HEK293 (cell line): ENCODE measurements at regions not wholly inside any gene's neighbourhood (a gene's known extent, or its start where the extent isn't known, plus 50 kb on each side); places are given as distances from the start of the nearest gene placed in this dataset.

Source experiments
- KLF10 ChIP-seq: fragments of 450-650 bp; IDR thresholded peaks from 2 replicates; pipeline ENCODE4 v1.5.1; 2018; ENCODE audit warnings: missing biosample characterization, mild to moderate bottlenecking, missing genetic modification characterization
- MEIS1 ChIP-seq: sonication (generic); formaldehyde crosslinking; IDR thresholded peaks from 2 replicates; pipeline ENCODE4 v1.8.1; 2022; ENCODE audit warnings: missing genetic modification reagents, mild to moderate bottlenecking, borderline replicate concordance
- ZBTB7A ChIP-seq: fragments of 450-650 bp; formaldehyde crosslinking; IDR thresholded peaks from 2 replicates; pipeline ENCODE4 v1.5.1; 2016; ENCODE audit warnings: low read depth, missing biosample characterization, missing genetic modification characterization
- ZNF175 ChIP-seq: fragments of 450-650 bp; formaldehyde crosslinking; IDR thresholded peaks from 2 replicates; pipeline ENCODE4 v1.5.1; 2016; ENCODE audit warnings: missing biosample characterization, missing genetic modification characterization
- ZNF248 ChIP-seq: fragments of 450-650 bp; formaldehyde crosslinking; IDR thresholded peaks from 2 replicates; pipeline ENCODE4 v1.5.1; 2017; ENCODE audit warnings: missing biosample characterization, missing genetic modification characterization
- ZNF311 ChIP-seq: fragments of 450-650 bp; formaldehyde crosslinking; IDR thresholded peaks from 2 replicates; pipeline ENCODE4 v1.5.1; 2017; ENCODE audit warnings: missing biosample characterization, missing genetic modification characterization, borderline replicate concordance
- ZNF555 ChIP-seq: fragments of 450-650 bp; formaldehyde crosslinking; conservative IDR thresholded peaks from 2 replicates; pipeline ENCODE4 v1.5.1; 2017; ENCODE audit warnings: missing biosample characterization, mild to moderate bottlenecking, missing genetic modification characterization, inconsistent platforms
- ZNF610 ChIP-seq: fragments of 450-650 bp; formaldehyde crosslinking; IDR thresholded peaks from 2 replicates; pipeline ENCODE4 v1.5.1; 2016; ENCODE audit warnings: missing biosample characterization, missing genetic modification characterization, borderline replicate concordance
- ZNF785 ChIP-seq: fragments of 450-650 bp; formaldehyde crosslinking; IDR thresholded peaks from 2 replicates; pipeline ENCODE4 v1.5.1; 2016; ENCODE audit warnings: missing biosample characterization, missing genetic modification characterization
- ZNF792 ChIP-seq: fragments of 450-650 bp; formaldehyde crosslinking; IDR thresholded peaks from 2 replicates; pipeline ENCODE4 v1.5.1; 2016; ENCODE audit warnings: missing biosample characterization, missing genetic modification characterization
- TF ChIP-seq, protein P1 (sequence below): fragments of 450-650 bp; formaldehyde crosslinking; IDR thresholded peaks from 2 replicates; pipeline ENCODE4 v1.5.1; 2016; ENCODE audit warnings: missing biosample characterization, missing genetic modification characterization
- TF ChIP-seq, protein P2 (sequence below): fragments of 450-650 bp; formaldehyde crosslinking; IDR thresholded peaks from 2 replicates; pipeline ENCODE4 v1.5.1; 2016; ENCODE audit warnings: missing biosample characterization, missing genetic modification characterization
- TF ChIP-seq, protein P3 (sequence below): IDR thresholded peaks from 2 replicates; pipeline ENCODE4 v1.6.1; 2011; ENCODE audit warnings: mild to moderate bottlenecking, low read depth, low read length, borderline replicate concordance
- TF ChIP-seq, protein P4 (sequence below): fragments of 450-650 bp; formaldehyde crosslinking; IDR thresholded peaks from 2 replicates; pipeline ENCODE4 v1.5.1; 2016; ENCODE audit warnings: missing biosample characterization, missing genetic modification characterization

DNA sequence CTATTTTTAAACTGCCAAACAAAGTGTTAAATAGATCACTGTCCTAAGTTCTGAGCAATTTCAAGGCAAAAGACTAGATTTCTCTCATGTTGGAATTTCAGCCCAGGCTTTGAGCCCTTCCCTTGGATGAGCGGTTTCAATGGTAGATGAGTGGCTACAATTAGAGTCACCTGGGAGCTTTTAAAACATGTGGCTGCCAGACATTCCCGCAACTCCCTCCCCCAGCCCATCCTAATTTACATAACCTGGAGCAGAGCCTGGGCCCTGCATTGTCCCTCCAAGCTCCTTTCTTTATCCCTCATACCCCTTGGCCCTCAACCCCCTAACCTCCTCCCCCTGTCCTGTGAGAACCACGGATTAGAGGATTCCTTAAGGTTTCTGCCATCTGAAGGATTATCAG is 357.5 kb upstream of the UMPS start:
- TF ChIP-seq MEIS1 = no peak
- TF ChIP-seq, protein P1, sequence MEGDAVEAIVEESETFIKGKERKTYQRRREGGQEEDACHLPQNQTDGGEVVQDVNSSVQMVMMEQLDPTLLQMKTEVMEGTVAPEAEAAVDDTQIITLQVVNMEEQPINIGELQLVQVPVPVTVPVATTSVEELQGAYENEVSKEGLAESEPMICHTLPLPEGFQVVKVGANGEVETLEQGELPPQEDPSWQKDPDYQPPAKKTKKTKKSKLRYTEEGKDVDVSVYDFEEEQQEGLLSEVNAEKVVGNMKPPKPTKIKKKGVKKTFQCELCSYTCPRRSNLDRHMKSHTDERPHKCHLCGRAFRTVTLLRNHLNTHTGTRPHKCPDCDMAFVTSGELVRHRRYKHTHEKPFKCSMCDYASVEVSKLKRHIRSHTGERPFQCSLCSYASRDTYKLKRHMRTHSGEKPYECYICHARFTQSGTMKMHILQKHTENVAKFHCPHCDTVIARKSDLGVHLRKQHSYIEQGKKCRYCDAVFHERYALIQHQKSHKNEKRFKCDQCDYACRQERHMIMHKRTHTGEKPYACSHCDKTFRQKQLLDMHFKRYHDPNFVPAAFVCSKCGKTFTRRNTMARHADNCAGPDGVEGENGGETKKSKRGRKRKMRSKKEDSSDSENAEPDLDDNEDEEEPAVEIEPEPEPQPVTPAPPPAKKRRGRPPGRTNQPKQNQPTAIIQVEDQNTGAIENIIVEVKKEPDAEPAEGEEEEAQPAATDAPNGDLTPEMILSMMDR = no peak
- TF ChIP-seq ZNF248 (tag by site-specific recombination) = no peak
- TF ChIP-seq, protein P2, sequence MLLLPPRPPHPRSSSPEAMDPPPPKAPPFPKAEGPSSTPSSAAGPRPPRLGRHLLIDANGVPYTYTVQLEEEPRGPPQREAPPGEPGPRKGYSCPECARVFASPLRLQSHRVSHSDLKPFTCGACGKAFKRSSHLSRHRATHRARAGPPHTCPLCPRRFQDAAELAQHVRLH = no peak
- no peak for TF ChIP-seq ZNF785 (tag by site-specific recombination)
- TF ChIP-seq ZBTB7A (tag by site-specific recombination) = no peak
- TF ChIP-seq ZNF792 = no peak
- TF ChIP-seq, protein P3, sequence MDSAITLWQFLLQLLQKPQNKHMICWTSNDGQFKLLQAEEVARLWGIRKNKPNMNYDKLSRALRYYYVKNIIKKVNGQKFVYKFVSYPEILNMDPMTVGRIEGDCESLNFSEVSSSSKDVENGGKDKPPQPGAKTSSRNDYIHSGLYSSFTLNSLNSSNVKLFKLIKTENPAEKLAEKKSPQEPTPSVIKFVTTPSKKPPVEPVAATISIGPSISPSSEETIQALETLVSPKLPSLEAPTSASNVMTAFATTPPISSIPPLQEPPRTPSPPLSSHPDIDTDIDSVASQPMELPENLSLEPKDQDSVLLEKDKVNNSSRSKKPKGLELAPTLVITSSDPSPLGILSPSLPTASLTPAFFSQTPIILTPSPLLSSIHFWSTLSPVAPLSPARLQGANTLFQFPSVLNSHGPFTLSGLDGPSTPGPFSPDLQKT = no peak
- TF ChIP-seq ZNF610 (tag by site-specific recombination) = no peak
- TF ChIP-seq ZNF555 (tag by site-specific recombination) = no peak
- TF ChIP-seq ZNF311 (tag by site-specific recombination) = no peak
- no peak for TF ChIP-seq KLF10 (tag by site-specific recombination)
- TF ChIP-seq, protein P4, sequence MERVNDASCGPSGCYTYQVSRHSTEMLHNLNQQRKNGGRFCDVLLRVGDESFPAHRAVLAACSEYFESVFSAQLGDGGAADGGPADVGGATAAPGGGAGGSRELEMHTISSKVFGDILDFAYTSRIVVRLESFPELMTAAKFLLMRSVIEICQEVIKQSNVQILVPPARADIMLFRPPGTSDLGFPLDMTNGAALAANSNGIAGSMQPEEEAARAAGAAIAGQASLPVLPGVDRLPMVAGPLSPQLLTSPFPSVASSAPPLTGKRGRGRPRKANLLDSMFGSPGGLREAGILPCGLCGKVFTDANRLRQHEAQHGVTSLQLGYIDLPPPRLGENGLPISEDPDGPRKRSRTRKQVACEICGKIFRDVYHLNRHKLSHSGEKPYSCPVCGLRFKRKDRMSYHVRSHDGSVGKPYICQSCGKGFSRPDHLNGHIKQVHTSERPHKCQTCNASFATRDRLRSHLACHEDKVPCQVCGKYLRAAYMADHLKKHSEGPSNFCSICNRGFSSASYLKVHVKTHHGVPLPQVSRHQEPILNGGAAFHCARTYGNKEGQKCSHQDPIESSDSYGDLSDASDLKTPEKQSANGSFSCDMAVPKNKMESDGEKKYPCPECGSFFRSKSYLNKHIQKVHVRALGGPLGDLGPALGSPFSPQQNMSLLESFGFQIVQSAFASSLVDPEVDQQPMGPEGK (tag by site-specific recombination) = no peak
- TF ChIP-seq ZNF175 (tag by site-specific recombination) = no peak
